ENCODE measurements at regions not wholly inside any gene's neighbourhood (a gene's known extent, or its start where the extent isn't known, plus 50 kb on each side); places are given as distances from the start of the nearest gene placed in this dataset.
"Not testable (repeated sequence)": the region's sequence is repeated elsewhere in the genome, so short reads cannot be mapped to it uniquely, and the experiment has no call there.

GRCh38 chr14:97143456-97143855, 346.3 kb downstream of the VRK1 start:
- BruUV-seq (replicated peaks): no TSS peak
- Histone ChIP-seq H3K36me3 (ENCODE audit: control insufficient read depth, insufficient read depth, low read length) (no peaks in the 10 kb centered on the region), H3K9me3 (no peaks in the 10 kb centered on the region), H3K4me1 (no peaks in the 10 kb centered on the region), H3K4me3 (ENCODE audit: low read depth, low read length) (no peak overlapping the region), H3K27me3 (replicated peaks; ENCODE audit: control insufficient read depth, insufficient read depth, low read length) (no peaks in the 10 kb centered on the region)
- Mint-ChIP-seq H3K27me3 (ENCODE audit: insufficient read depth, unreplicated experiment) (peaks cover 10% of the 10 kb centered on the region), H3K4me1 (ENCODE audit: low read depth, unreplicated experiment) (no peaks in the 10 kb centered on the region), H3K4me3 (ENCODE audit: unreplicated experiment) (no peak overlapping the region), H3K27ac (ENCODE audit: unreplicated experiment) (no peak overlapping the region), H3K9me3 (ENCODE audit: unreplicated experiment) (no peaks in the 10 kb centered on the region), H3K36me3 (ENCODE audit: insufficient read depth, unreplicated experiment) (no peaks in the 10 kb centered on the region)
- intact Hi-C loops (cut with micrococcal nuclease; ENCODE audit: unreplicated experiment): no loop called here
- ChIA-PET CTCF (no interaction called here), POLR2A (no interaction called here)
- no peak for DNase-seq
- no peak for TF ChIP-seq CTCF (IDR thresholded peaks at IDR 0.05; ENCODE audit: insufficient read depth in 1 of 2, low read depth in 1 of 2, low read length in 1 of 2, severe bottlenecking in 1 of 2, unreplicated experiment in 1 of 2)

GRCh38 chr14:97148021-97148420, 350.8 kb downstream of the VRK1 start:
- H3K27me3 Mint-ChIP-seq (ENCODE audit: insufficient read depth, unreplicated experiment); H3K36me3 Mint-ChIP-seq (ENCODE audit: insufficient read depth, unreplicated experiment); H3K4me1 ChIP-seq; BruUV-seq (replicated peaks); H3K27ac Mint-ChIP-seq (ENCODE audit: unreplicated experiment); POLR2A ChIA-PET; H3K9me3 ChIP-seq; H3K9me3 Mint-ChIP-seq (ENCODE audit: unreplicated experiment); H3K4me1 Mint-ChIP-seq (ENCODE audit: low read depth, unreplicated experiment); DNase-seq; H3K27me3 ChIP-seq (replicated peaks; ENCODE audit: control insufficient read depth, insufficient read depth, low read length); CTCF ChIA-PET; H3K4me3 ChIP-seq (ENCODE audit: low read depth, low read length); H3K4me3 Mint-ChIP-seq (ENCODE audit: unreplicated experiment); H3K36me3 ChIP-seq (ENCODE audit: control insufficient read depth, insufficient read depth, low read length): not testable (repeated sequence)
- intact Hi-C loops (cut with micrococcal nuclease; ENCODE audit: unreplicated experiment): loop anchor here (1.0 kb wide), 1 partner anchor 23 kb away; no protein-coding TSS in a partner anchor

- Mint-ChIP-seq H3K36me3 (ENCODE audit: insufficient read depth, unreplicated experiment) (no peaks in the 10 kb centered on the region), H3K27ac (ENCODE audit: unreplicated experiment) (no peak overlapping the region), H3K4me3 (ENCODE audit: unreplicated experiment) (no peak overlapping the region), H3K27me3 (ENCODE audit: insufficient read depth, unreplicated experiment) (peaks cover 10% of the 10 kb centered on the region), H3K9me3 (ENCODE audit: unreplicated experiment) (no peaks in the 10 kb centered on the region), H3K4me1 (ENCODE audit: low read depth, unreplicated experiment) (no peaks in the 10 kb centered on the region)
- H3K36me3 ChIP-seq (ENCODE audit: control insufficient read depth, insufficient read depth, low read length): no peaks in the 10 kb centered on the region
- no TSS peak for BruUV-seq (replicated peaks)
- H3K27me3 ChIP-seq (replicated peaks; ENCODE audit: control insufficient read depth, insufficient read depth, low read length): no peaks in the 10 kb centered on the region
- POLR2A ChIA-PET: no interaction called here
- H3K4me3 ChIP-seq (ENCODE audit: low read depth, low read length): no peak overlapping the region
- H3K4me1 ChIP-seq: no peaks in the 10 kb centered on the region
- H3K9me3 ChIP-seq: no peaks in the 10 kb centered on the region
- DNase-seq: no peak
- intact Hi-C loops (cut with micrococcal nuclease; ENCODE audit: unreplicated experiment): no loop called here
- CTCF ChIA-PET: no interaction called here
- TF ChIP-seq CTCF (IDR thresholded peaks at IDR 0.05; ENCODE audit: insufficient read depth in 1 of 2, low read depth in 1 of 2, low read length in 1 of 2, severe bottlenecking in 1 of 2, unreplicated experiment in 1 of 2): no peak
Observed at GRCh38 chr14:97149775-97150174, 352.6 kb downstream of the VRK1 start.

- no peak for DNase-seq
- BruUV-seq (replicated peaks): no TSS peak
- H3K4me3 Mint-ChIP-seq (ENCODE audit: unreplicated experiment): no peak overlapping the region
- H3K27ac Mint-ChIP-seq (ENCODE audit: unreplicated experiment): no peak overlapping the region
- Histone ChIP-seq H3K4me3 (ENCODE audit: low read depth, low read length) (no peak overlapping the region), H3K27me3 (replicated peaks; ENCODE audit: control insufficient read depth, insufficient read depth, low read length) (no peaks in the 10 kb centered on the region), H3K36me3 (ENCODE audit: control insufficient read depth, insufficient read depth, low read length) (no peaks in the 10 kb centered on the region), H3K4me1 (no peaks in the 10 kb centered on the region), H3K9me3 (no peaks in the 10 kb centered on the region)
- no peak for TF ChIP-seq CTCF (IDR thresholded peaks at IDR 0.05; ENCODE audit: insufficient read depth in 1 of 2, low read depth in 1 of 2, low read length in 1 of 2, severe bottlenecking in 1 of 2, unreplicated experiment in 1 of 2)
- CTCF ChIA-PET: no interaction called here
- peaks cover 13% of the 10 kb centered on the region for H3K27me3 Mint-ChIP-seq (ENCODE audit: insufficient read depth, unreplicated experiment)
- no peaks in the 10 kb centered on the region for H3K4me1 Mint-ChIP-seq (ENCODE audit: low read depth, unreplicated experiment)
- intact Hi-C loops (cut with micrococcal nuclease; ENCODE audit: unreplicated experiment): no loop called here
- no peaks in the 10 kb centered on the region for H3K36me3 Mint-ChIP-seq (ENCODE audit: insufficient read depth, unreplicated experiment)
- POLR2A ChIA-PET: no interaction called here
- H3K9me3 Mint-ChIP-seq (ENCODE audit: unreplicated experiment): peaks cover 2% of the 10 kb centered on the region
Observed at GRCh38 chr14:97153527-97153926, 356.3 kb downstream of the VRK1 start.

Data from Caco-2 (cell line).